Effector CD4-positive, alpha-beta T cell (primary cell): ENCODE measurements at regions not wholly inside any gene's neighbourhood (a gene's known extent, or its start where the extent isn't known, plus 50 kb on each side); places are given as distances from the start of the nearest gene placed in this dataset.

Experiments used
- DNase-seq: peaks from one replicate; pipeline ENCODE4 v3.0.0-alpha.2; 2020

GRCh38 chr9:18167733-18168132 lies 306.2 kb upstream of the ADAMTSL1 start:
- no peak for DNase-seq

GRCh38 chr9:18173923-18174322 lies 300.0 kb upstream of the ADAMTSL1 start:
- no peak for DNase-seq

GRCh38 chr9:18182636-18183035 lies 291.3 kb upstream of the ADAMTSL1 start:
- no peak for DNase-seq

- no peak for DNase-seq
These were observed 290.0 kb upstream of the ADAMTSL1 start for GRCh38 chr9:18183974-18184373.

GRCh38 chr9:18184401-18184800 lies 289.6 kb upstream of the ADAMTSL1 start:
- DNase-seq: no peak

GRCh38 chr9:18185196-18185595 lies 288.8 kb upstream of the ADAMTSL1 start:
- DNase-seq: no peak

GRCh38 chr9:18188971-18189370 lies 285.0 kb upstream of the ADAMTSL1 start:
- DNase-seq: no peak

GRCh38 chr9:18189871-18190670 lies 283.9 kb upstream of the ADAMTSL1 start:
- no peak for DNase-seq

GRCh38 chr9:18190671-18191374 lies 283.1 kb upstream of the ADAMTSL1 start:
- no peak for DNase-seq

GRCh38 chr9:18194316-18194715 lies 279.6 kb upstream of the ADAMTSL1 start:
- DNase-seq: no peak

- DNase-seq: no peak
These were observed 278.7 kb upstream of the ADAMTSL1 start for GRCh38 chr9:18195223-18195622.

GRCh38 chr9:18202924-18203323 lies 271.0 kb upstream of the ADAMTSL1 start:
- no peak for DNase-seq

GRCh38 chr9:18207735-18208134 lies 266.2 kb upstream of the ADAMTSL1 start:
- DNase-seq: no peak

GRCh38 chr9:18208166-18209059 lies 265.5 kb upstream of the ADAMTSL1 start:
- no peak for DNase-seq

- DNase-seq: no peak
These were observed 258.3 kb upstream of the ADAMTSL1 start for GRCh38 chr9:18215626-18216025.

GRCh38 chr9:18216376-18216775 lies 257.6 kb upstream of the ADAMTSL1 start:
- DNase-seq: no peak

- DNase-seq: no peak
These were observed 245.9 kb upstream of the ADAMTSL1 start for GRCh38 chr9:18228101-18228500.

GRCh38 chr9:18229992-18230676 lies 243.8 kb upstream of the ADAMTSL1 start:
- DNase-seq: no peak

- DNase-seq: no peak
These were observed 240.6 kb upstream of the ADAMTSL1 start for GRCh38 chr9:18233311-18233710.

GRCh38 chr9:18233776-18234445 lies 240.0 kb upstream of the ADAMTSL1 start:
- no peak for DNase-seq

GRCh38 chr9:18235181-18235908 lies 238.6 kb upstream of the ADAMTSL1 start:
- DNase-seq: no peak
